ENCODE measurements at regions not wholly inside any gene's neighbourhood (a gene's known extent, or its start where the extent isn't known, plus 50 kb on each side); places are given as distances from the start of the nearest gene placed in this dataset.

DNA sequence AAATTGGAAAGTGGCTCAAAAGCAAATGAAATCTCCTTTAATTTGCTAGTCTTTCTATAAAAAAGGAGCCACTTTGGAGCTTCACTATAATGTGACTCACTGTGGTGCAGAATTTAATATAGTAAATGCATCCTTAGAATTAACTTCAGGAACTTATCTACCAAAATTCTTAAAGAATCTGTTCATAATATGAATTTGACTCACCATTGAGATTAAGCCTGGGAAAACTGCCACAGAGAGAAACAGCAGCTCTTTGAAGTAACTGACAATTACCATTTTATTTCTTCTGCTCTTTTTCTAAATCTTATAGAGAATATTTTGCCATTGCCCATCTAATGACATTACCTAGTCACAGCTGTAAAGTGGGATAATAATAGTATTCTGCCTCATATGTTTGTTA is 211.9 kb upstream of the CDH6 start:
- DNase-seq (ENCODE audit: extremely low read depth in 1 of 11, low read depth in 9 of 11, low spot score in 4 of 11): no peak

DNA sequence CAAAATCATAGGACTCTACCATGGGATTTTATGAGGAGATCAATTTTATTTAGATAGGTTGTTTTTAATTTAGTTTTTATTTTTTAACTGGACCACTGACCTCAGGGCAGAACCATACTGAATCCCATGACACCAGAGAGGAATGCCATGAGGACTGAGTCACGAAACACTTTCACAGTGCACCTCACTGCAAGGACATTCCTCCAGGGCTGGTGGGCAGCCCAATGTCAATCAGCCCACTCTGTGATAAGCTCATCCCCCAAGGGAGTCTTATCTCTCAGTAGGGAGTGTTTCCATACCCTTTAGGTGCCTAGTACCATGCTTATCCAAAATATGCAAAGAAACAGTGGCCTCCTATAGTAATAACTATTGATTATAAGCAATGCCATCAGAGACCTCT is 224.5 kb upstream of the CDH6 start:
- no peak for DNase-seq (ENCODE audit: extremely low read depth in 1 of 11, low read depth in 9 of 11, low spot score in 4 of 11)

DNA sequence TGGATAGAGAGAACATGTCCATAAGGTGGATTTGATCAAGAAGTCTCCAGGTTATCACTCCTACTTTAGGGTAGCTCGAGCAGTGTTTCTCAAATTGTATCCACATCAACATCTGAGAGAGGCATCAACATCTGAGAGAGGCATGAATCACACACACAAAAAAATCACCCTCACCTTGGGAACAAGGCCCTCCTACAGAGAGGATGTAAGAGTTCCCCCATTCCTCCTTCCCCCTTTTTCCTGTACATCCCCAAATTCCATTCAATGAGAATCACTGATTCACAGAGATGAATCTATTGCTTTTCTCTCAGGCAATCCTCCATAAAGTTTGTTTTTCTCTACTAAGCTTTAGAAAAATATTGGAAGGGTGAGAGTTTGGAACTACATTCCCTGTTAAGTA is 233.4 kb upstream of the CDH6 start:
- DNase-seq (ENCODE audit: extremely low read depth in 1 of 11, low read depth in 9 of 11, low spot score in 4 of 11): no peak

DNA sequence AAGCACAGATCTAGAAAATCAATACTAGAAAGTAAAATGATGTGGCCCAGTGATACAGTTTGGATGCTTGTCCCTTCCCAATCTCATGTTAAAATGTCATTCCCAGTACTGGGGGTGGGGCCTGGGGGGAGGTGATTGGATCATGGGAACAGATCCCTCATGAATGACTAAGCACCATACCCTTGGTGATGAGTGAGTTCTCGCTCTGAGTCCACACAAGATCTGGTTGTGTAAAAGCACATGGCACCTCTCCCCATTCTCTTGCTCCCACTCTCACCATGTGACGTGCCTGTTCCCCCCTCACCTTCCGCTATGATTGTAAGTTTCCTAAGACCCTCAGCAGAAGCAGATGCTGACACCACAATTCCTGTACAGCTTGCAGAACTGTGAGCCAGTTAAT is 234.2 kb upstream of the CDH6 start:
- DNase-seq (ENCODE audit: extremely low read depth in 1 of 11, low read depth in 9 of 11, low spot score in 4 of 11): no peak

DNA sequence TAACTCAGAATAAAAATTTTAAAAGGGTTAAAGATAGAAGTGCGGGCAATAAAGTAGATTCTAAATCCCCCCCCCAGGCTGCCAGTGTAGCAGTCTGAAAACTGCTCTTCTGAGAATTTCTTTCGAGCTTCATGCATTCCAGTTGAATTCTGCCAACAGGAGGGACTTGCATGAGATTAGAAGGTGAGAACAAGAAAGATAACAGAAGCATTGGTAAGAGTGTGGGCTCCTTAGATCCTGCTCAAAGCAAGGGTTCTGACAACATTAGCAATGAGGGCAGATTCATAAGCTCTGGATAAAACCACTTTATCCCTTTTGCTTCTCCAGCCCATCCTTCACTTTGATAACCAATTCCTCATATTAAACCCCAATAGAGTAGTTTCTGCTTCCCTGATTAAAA is 235.9 kb upstream of the CDH6 start:
- DNase-seq (ENCODE audit: extremely low read depth in 1 of 11, low read depth in 9 of 11, low spot score in 4 of 11): no peak

DNA sequence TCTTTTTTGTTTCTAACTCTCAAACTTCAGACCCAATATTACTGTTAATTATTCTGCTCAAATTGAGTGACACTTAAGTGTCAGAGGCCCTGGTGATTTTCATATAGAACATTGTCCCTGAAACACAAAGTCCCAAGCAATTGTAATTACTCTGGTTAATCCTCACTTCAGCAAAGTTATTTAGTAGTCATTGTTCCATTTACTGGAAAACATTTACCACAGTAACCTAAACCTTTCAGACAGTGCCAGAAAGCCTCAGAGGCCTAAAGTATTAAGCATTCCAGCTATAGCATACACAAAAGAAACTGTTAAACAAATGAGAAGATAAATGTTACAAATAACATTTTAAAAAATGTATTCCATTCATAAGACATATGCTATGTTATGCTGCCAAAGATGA is 237.2 kb upstream of the CDH6 start:
- peak in 1 of 11 donors; percentile 17 for DNase-seq (ENCODE audit: extremely low read depth in 1 of 11, low read depth in 9 of 11, low spot score in 4 of 11)

DNA sequence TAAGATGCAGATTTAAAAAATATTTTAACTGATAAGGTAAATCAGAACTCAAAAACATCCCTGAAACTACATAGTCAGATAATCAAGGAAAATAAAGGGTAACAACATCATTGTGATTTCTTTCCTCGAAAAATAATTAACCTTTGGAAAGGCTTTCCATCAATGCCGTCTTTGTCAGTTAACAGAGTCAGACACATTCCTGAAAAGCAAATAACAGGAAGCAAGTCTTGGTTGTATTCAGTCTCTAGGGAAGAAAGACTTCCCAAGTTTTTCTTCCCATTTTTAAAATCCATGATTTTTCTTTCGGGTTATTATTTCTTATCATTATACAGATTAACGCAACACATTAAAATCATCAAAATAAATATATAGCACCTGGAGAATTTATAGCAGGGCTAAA is 256.4 kb upstream of the CDH6 start:
- DNase-seq (ENCODE audit: extremely low read depth in 1 of 11, low read depth in 9 of 11, low spot score in 4 of 11): no peak

DNA sequence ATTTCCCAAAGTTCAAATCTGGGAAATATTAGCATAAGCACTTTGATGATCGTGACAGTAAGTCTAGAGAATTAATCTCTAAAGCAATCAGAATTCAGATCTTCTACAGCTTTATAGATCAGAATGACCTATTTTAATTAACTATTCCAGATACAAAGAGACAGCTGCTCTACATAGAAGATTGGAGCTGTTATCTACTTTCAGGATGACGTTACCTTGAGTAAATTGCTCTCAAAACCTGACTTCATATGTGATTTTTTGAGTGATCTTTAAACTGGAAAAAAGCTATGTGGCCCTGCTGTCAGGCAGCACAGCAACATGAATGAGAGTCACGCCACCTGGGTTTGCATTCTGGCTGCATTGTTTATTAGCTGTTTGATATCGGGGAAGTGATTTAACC is 259.9 kb upstream of the CDH6 start:
- no peak for DNase-seq (ENCODE audit: extremely low read depth in 1 of 11, low read depth in 9 of 11, low spot score in 4 of 11)

DNA sequence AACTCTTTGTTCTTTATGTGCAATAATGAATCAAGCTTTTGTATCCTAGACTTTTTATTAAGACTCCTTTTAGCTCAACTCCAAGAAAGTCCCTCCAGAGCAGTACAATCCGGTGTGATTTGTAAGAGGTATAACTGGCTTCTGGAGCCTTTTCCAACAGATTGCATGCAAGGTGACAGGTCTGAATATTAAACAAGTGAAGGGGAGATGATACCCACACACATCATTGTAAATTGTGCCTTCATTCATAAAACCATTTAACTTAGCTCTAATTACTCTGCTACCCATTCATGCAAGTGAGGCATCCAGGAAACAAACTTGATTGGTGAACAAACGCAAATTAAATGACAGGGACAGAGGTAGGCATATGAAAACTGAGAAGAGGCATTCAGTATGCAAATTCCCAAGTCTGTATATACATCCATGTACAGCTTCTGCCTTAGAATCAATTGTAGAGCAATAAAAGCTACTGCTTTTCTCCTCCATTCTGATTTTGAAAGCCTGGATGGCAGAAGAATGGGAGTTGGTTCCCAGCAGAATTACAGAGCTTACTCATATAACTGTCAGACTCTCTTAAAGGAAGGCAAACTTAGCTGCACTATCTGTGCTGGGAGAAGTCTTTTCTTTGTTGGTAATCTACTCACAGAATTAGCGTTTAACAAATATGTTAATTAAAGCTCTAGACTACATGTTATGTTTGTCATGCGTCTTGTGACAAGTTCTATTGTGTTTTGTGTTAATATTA is 261.0 kb upstream of the CDH6 start:
- DNase-seq (ENCODE audit: extremely low read depth in 1 of 11, low read depth in 9 of 11, low spot score in 4 of 11): no peak

DNA sequence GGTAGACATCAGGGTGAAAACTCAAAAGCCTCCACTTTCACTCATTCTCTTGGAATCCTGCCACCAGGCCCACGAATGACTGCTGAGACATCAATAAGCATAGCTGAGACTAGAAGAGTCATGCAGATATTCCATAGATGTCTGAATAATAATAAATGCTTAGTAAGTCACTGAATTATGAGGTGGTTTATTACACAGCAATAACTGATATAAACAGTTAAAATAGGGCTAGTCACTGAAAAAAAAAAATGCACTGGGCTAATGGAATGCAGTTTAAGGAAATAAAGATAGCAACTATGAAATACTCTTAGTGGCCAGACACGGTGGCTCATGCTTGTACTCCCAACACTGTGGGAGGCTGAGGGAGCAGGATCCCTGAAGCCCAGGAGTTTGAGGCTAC is 262.8 kb upstream of the CDH6 start:
- no peak for DNase-seq (ENCODE audit: extremely low read depth in 1 of 11, low read depth in 9 of 11, low spot score in 4 of 11)

DNA sequence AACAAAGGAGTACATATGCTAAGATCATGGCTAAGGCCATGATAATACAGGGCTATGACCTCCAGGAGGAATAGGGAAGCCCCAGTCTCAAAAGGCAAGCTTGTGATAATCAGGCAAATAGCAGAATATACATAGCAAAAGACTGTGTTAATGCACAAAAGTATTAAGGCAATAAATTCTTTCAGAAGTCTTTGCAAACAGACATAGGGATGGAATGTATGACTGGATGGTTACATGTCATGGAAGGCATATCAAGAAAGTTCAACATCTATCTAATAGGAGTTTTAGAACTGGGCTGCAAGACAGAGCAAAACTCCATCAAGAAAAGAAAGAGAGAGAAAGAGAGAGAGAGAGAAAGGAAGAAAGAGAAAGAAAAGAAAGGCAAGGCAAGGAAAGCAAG is 264.5 kb upstream of the CDH6 start:
- no peak for DNase-seq (ENCODE audit: extremely low read depth in 1 of 11, low read depth in 9 of 11, low spot score in 4 of 11)

DNA sequence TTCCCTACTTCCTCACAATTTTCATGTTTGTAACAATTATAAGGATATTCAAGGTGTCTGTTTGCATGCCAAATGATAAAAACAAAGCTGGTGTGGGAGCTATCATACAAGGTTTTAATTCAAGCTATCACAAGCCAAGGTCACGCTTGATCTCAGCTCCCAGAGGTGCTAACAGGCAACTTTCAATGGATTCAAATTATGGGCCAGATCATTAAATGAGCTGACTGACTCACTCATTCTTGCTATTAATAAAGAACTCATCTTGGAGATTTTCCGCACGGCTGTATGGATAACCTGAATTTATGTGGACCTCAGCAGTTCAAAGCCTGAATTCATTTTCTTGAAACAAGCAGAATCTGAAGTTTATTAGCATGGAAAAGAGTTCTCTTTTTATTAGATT is 267.3 kb upstream of the CDH6 start:
- DNase-seq (ENCODE audit: extremely low read depth in 1 of 11, low read depth in 9 of 11, low spot score in 4 of 11): no peak

DNA sequence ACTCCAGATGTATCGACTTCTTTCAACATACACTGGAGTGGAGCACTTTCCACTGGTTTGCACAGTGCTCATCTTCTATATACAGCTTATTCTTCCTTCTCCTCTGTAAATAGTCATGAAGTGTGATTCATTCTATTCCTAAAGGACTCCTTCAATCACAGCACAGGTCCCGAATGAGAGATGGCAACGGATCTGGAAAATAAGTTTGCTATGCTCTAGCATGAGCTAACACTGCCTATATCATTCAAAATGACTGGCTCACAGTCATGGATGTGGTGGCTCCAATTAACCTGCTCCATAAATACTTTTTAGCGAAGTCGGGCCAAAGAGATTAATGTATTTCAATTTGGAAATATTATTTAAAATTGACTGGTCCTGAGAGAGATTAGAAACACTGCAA is 272.1 kb upstream of the CDH6 start:
- DNase-seq (ENCODE audit: extremely low read depth in 1 of 11, low read depth in 9 of 11, low spot score in 4 of 11): no peak

DNA sequence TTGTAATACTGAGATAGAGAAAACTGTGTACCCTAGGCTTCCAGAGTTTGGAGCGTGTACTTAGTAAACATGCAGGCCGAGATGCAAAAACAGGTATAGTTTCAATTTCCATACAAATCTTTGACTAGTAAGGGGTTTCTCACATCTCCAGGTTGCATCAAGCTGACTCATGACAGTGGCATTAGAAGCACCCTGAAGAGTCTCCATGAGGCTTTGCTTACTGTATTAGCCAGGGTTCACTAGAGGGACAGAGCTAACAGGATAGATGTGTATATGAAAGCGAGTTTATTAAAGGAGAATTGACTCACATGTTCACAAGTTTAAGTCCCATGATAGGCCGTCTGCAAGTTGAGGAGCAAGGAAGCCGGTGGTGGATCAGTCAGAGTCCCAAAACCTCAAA is 275.3 kb upstream of the CDH6 start:
- no peak for DNase-seq (ENCODE audit: extremely low read depth in 1 of 11, low read depth in 9 of 11, low spot score in 4 of 11)

DNA sequence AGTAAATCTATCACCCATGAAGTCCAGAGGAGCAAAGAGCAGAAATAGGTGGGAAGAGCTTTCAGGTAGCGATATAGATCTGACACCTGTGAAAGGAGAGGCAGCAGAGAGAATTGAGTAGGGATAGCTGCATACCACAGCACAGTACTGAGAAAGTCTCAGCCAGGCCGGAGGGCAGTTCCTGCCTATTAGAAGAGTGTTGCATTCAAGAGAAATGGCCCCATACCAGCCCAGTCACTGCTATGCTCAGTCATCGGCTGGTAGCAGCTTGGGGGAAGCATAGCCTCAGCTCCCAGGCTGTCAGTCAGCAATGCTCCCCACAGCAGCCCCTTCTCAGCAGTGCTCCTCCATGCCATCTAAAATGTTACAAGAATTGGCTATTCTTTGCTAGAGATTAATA is 285.1 kb upstream of the CDH6 start:
- DNase-seq (ENCODE audit: extremely low read depth in 1 of 11, low read depth in 9 of 11, low spot score in 4 of 11): no peak

DNA sequence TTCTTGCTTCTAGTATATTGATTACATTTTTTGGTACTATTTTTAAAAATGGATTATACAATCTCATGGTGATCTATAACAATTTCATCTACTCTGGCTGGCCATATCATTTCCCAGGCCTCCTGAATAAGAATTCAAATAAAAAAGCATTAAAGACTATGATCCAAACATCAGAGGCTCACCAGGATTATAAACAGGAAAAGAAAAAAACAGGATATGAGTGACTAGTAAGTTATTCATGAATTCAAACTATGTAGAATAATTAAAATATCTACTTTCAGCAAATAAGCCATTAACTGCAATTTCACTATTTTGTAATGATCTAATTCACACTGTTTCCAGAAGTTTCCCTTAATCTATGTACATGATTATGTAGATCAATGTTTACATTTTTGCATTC is 293.1 kb upstream of the CDH6 start:
- DNase-seq (ENCODE audit: extremely low read depth in 1 of 11, low read depth in 9 of 11, low spot score in 4 of 11): no peak

DNA sequence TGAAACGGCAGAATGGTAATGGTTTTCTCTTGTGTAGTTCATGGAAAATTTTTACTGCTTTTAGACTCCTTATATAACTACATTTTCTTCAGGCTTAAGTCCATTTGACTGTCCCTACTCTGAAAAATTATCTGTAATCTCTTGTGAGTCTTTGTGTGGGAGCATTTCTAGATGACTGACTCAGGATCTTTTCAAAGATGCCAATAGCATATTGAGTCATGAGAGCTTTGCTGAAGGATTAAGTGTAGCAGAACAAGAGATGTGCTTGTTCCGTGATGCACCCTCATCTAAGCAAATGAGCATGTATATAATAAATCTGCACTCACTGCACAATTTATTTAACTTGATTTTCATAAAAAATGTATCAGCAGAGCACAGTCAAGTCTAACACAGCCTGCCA is 298.7 kb upstream of the CDH6 start:
- no peak for DNase-seq (ENCODE audit: extremely low read depth in 1 of 11, low read depth in 9 of 11, low spot score in 4 of 11)

DNA sequence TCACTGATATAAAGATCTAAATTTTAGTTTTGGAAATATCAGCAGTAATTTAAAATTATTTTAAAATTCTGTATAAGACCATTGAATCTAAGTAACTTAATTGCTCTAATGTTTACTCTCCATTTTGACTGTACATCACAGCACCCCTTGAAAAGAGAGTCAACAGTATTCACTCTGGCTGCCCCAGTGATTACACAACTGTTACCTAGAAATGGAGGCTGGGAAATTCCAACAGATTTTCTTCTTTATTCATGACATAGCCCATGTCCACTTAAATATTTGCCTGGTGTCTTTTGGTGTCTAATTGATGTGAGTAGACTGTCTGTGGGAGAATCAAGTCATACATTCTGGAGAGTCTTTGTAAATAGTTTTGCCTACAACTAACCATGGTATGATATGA is 301.8 kb upstream of the CDH6 start:
- no peak for DNase-seq (ENCODE audit: extremely low read depth in 1 of 11, low read depth in 9 of 11, low spot score in 4 of 11)

DNA sequence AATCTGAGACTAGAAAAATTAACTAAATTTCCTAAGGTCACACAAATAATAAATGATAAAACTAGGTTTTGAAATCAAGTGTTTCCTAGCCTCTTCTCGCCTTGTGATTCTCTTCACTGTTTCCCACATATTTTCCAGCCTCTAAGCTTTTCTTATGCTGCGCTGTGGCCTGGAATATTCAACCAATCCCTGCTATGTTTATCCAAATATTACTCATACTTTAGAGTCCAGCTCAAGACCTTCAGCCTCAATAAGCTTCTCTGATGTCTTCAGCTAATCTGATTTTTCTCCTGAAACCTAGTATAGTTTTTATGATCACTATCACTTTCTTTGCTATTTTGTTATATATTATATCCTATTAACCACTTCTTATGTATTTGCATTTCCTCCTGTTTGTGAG is 303.1 kb upstream of the CDH6 start:
- DNase-seq (ENCODE audit: extremely low read depth in 1 of 11, low read depth in 9 of 11, low spot score in 4 of 11): no peak

DNA sequence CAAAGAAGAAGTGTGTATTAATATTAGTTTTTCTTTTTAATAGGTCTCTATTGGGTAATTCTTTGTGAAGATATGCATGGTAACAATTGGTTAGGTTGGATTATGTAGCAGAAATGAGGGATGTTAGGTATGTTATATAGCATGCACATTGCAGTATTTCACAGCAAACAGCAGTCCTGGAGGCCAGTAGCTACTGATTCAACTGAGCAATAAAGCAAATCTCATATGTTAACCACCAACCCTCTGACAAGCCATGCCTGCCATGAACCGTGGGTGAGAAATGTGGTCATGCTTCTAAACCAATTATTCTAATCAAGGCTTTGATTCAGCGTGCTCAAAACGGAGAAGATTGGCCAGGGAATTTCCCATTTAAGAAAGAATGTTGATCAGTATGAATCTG is 313.0 kb upstream of the CDH6 start:
- DNase-seq (ENCODE audit: extremely low read depth in 1 of 11, low read depth in 9 of 11, low spot score in 4 of 11): no peak

DNA sequence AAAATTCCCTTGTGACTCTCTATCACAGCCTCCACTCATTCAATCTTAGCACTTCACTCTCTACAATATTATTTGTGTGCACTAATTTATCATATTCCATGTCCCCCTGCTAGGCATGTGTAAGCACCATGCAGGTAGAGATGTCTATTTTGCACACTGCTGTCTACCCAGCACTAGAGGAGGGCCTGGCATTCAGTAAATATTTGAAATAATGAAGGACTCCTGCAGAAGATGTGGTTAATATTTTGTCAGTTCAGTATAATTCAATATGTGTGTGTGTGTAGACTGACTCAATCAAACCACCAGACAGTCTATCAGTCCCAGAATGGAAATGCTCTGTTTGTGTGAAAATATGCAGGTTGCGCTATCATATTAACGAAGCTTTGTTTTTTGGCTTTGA is 313.6 kb upstream of the CDH6 start:
- no peak for DNase-seq (ENCODE audit: extremely low read depth in 1 of 11, low read depth in 9 of 11, low spot score in 4 of 11)

DNA sequence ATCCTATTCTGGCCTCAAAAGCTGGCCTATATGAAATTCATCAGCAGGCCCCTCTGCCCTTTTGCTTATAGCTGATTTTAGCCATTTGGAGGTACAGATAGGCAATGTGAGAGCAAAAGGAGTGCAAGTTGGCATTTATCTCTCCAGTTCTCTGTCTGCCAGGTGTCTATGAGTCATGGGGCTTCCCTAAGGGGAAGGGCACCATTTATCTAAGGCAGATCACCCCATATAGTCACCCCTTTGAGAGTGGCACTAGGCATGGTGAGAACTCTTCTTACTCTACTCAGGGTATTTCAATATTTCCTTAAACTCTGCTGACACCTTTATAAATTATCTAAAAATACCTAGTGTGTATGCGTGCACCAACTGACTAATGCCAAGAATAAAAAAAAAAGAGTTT is 314.7 kb upstream of the CDH6 start:
- DNase-seq (ENCODE audit: extremely low read depth in 1 of 11, low read depth in 9 of 11, low spot score in 4 of 11): no peak
